Right renal cortex interstitium (tissue), 3 donors: ENCODE measurements at regions not wholly inside any gene's neighbourhood (a gene's known extent, or its start where the extent isn't known, plus 50 kb on each side); places are given as distances from the start of the nearest gene placed in this dataset.

ENCODE experiments used
- DNase-seq, 3 donors: peaks; one replicate each; pipeline ENCODE4 v3.0.0-alpha.2; 2013; ENCODE audit warnings: low read depth in 3 of 3, low spot score in 2 of 3

GRCh38 chr2:64848363-64848762 lies 140.8 kb upstream of the SLC1A4 start:
- DNase-seq: no peak

DNA sequence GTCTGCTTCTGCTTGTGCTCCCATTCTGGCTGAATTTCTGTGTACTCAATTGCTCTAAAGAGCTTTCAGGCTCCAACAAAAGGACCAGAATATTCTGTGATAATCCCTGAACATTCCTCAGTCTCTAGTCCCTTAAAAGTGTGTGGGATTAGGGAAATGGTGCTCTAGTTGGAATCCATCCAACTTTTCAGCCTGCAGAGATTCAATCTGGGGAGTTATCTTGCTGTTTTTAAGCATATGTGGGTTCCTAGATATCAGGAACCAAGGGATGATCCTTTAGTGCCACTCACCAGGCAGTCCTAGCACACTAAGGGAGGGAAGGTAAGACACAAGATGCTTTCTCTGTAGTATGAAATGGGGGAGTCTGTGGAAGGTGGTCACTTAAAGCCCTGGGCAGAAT lies 140.3 kb upstream of the SLC1A4 start:
- DNase-seq: no peak

- no peak for DNase-seq
Observed at GRCh38 chr2:64850642-64851041, 138.6 kb upstream of the SLC1A4 start.

DNA sequence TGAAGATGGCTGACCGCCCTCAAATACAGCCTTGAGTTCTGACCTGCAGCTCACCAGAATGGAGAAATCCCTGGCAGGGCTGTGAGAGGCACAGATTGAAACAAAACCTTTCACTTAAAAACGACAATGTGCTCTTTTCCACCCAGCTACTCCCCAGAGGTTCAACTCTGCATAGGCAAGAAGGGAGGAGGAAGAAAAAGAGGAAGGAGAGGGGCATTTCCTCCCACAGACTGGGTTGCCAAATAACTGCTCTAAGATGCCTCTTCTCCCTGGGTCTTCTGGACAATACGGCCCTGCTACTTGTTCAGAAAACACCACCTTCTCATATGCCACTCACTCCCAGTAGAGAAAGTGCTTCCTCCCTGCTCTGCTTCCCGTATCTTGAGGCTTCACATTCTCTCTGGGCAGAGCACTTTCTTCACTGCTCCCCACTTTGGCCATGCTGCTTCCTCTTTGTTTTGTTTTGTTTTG lies 136.4 kb upstream of the SLC1A4 start:
- DNase-seq: no peak

GRCh38 chr2:64853306-64853705 lies 135.9 kb upstream of the SLC1A4 start:
- no peak for DNase-seq

DNA sequence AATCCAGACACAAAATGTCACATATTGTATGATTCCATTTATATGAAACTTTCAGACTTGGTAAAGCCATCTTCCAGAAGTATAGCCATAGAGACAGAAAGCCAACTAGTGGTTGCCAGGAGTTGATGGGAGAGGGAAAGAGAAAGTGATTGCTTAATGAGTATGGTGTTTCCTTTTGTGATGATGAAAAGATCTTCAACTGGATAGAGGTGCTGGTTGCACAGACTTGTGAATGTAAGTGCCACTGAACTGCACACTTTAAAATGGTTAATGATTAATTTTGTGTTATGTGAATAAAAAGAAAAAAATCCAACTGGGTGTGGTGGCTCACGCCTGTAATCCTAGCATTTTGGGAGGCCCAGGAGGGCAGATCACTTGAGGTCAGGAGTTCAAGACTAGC lies 135.3 kb upstream of the SLC1A4 start:
- no peak for DNase-seq

DNA sequence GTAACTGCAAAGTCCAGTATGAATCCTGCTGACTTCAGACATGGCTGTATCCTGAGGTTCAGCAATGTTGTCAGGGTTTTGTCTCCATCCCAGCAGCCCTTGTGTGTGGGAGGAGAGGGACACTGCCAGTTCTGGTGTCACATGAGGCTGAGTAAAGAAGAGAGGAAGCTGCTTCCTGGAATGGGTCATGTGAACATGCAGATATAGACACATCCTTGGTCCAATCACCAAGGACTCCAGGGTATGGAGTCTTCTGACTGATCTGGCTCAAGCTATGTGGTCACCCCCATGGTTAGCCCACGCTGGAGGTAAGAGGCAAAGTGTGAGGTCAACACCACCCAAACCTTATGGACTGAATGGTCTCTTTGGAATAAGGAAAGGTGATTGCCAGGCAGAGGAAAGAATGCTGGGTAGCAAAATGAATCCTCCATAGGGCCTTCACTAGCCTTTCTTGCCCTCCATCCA lies 134.4 kb upstream of the SLC1A4 start:
- DNase-seq: no peak

DNA sequence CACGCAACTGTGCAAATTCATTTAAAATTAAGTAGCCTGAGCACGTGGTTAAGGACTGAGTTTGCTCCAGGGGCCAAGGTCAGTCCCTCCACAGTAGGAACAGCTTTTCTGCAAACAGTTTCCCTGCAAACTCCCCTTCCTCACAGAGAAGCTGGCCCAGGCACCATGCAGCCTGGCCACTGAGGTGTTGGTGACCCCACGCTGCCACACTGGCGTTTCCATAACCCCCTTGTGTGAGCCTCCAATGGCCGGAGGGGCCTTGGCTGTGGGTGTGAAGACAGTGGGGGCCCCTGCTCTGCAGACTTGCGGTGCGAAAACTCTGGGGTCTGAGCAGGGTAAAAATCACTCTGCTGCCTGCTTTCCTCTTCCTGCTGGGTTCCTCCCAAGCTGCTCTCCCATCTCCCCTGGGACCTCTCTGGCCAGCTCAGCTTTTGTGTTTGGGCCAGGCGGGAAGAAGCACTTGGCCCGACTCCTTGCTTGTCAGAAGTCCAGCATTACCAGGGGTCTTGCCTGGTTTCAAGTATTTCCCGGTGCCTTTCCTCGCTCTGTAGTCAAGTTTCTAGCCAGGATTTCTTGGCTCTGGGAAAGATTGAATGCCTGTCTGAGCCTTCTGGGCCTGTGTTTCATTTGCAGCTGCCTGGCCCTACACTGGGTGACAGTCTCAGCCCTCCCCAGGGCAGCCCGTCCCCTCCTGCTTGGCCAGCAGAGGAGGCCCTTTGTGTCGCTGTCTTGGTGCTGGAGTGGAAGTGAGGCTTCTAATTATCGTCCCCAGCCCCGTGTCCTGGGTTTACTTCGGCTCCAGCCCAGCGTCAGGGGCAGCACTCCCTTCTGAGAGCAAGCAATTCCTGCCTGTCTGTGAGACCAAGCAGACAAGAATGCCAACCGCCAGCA lies 131.4 kb upstream of the SLC1A4 start:
- DNase-seq: no peak

GRCh38 chr2:64858541-64859311 lies 130.5 kb upstream of the SLC1A4 start:
- DNase-seq: no peak

- DNase-seq: no peak
Observed at GRCh38 chr2:64859312-64860212, 129.6 kb upstream of the SLC1A4 start.

GRCh38 chr2:64860276-64860885 lies 128.8 kb upstream of the SLC1A4 start:
- DNase-seq: no peak

DNA sequence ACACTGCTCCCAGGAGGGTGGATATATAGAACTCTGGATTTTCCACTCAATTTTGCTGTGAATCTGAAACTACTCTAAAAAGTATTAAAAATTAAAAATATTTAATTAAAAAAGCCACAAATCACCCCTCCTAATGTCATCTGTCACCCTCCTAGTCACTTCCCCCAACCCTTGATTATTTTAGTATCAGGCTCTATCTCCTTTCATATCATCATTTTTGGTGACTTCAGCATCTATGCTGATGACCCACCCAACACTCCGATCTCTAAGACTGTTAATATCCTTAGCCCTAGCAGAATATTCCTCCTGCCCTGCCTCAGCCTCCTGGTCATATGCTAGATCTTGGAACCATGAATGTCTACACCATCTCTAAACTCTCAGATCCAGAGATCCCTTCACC lies 128.3 kb upstream of the SLC1A4 start:
- no peak for DNase-seq

DNA sequence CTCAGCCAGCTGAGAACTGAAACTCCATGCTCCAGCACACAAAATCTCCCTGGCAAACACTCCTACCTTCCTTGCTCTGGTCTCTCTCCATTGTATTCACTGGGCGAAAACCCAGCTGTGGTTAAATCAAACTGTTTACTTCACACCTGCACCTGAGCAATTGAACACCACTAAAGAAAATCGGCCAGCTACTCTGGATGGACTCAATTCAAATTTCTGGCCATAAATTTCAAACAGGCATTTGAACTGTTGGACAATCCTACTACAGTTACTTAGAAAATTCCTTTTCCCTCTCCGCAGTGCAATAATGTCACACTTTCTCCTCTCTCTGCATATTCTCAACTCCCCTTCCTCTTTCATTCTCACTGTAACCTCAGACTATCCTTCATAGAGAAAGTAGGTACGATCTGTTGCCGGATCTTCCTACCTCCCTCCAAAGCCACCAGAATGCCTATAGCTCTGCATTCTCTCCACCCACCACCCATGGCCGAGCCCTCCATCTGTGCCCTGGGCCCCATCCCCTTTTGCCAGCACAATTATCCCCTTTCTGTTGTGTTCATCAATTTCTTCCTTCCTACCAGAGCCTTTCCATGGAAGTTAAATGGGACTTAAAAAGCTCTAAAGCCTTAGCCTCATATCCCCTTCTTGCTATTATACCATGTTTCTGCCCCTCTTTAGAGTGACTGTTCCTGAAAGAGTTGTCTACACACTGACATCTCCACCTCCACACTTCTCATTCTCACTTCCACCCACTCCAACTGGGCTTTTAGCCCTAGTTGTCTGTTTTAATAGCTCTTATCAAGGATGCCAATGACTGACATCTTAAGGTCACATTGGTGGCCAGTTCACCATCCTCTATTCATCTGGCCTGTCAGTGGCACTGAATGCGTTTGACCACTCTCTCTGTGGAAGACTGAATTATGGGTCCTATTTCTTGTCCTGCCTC lies 127.5 kb upstream of the SLC1A4 start:
- no peak for DNase-seq

- no peak for DNase-seq
Observed at GRCh38 chr2:64862623-64863022, 126.6 kb upstream of the SLC1A4 start.

GRCh38 chr2:64863097-64863820 lies 125.9 kb upstream of the SLC1A4 start:
- DNase-seq: no peak

DNA sequence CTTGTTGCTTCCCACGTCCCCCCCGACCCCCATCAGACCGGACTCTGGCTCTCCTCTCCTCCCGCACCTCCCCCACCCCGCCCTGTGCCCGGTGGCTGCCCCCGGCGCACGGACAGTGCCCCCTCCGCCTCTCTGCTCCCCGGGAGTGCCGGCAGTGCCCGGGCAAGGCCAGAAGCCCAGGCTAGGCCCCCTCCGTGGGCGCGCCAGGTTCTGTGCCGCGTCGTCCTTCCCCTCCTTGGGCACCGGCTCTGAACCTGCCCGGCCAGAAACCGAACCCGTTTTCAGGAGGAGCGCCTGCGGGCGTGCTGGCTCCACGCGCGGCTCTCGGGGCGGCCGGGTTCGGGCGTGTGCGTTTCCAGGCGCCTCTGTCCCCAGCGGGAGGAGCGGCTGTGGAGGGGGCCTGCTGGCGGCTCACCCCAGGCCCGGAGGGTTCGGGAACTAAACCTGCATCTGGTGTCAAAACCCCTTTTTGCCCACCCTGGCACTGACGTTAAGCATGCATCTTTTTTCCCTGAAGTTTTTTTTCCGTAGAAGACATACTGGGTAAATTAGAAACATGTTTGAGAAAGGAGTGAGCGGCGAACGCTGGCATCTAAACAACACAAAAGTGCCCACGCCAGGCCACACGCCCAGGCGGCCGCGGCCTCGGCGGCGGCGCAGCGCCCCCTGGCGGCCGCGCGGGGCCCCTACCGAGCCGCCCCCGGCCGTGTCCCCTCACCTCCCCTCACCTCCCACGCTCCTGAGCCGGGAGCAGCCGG lies 123.9 kb upstream of the SLC1A4 start:
- no peak for DNase-seq

DNA sequence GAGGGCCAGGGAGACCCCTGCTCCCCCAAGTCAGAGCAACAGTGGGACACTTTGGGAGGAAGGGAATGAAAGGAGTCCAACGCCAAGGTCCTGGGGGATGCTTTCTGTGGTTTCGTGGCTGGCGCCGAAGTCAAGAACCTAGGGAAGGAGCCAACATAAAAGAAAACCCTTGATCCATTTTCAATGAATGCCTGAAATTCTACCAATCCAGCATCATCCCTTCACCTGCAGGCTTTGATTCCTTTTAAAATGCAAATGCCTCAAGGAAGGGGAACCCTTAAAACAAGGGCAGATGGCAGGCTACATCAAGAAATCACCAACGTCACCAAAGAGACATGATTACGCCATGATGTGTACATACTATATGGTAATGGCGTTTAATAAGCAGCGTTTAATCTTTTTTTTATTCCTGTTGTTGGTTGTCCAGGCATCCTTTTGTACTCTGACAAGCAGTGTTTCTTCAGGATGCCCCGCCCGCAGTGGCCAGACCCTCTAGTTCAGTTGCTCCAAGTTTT lies 123.3 kb upstream of the SLC1A4 start:
- DNase-seq: no peak

GRCh38 chr2:64866797-64867196 lies 122.4 kb upstream of the SLC1A4 start:
- DNase-seq: no peak
